ENCODE measurements at regions not wholly inside any gene's neighbourhood (a gene's known extent, or its start where the extent isn't known, plus 50 kb on each side); places are given as distances from the start of the nearest gene placed in this dataset.

- TF ChIP-seq, protein P1, sequence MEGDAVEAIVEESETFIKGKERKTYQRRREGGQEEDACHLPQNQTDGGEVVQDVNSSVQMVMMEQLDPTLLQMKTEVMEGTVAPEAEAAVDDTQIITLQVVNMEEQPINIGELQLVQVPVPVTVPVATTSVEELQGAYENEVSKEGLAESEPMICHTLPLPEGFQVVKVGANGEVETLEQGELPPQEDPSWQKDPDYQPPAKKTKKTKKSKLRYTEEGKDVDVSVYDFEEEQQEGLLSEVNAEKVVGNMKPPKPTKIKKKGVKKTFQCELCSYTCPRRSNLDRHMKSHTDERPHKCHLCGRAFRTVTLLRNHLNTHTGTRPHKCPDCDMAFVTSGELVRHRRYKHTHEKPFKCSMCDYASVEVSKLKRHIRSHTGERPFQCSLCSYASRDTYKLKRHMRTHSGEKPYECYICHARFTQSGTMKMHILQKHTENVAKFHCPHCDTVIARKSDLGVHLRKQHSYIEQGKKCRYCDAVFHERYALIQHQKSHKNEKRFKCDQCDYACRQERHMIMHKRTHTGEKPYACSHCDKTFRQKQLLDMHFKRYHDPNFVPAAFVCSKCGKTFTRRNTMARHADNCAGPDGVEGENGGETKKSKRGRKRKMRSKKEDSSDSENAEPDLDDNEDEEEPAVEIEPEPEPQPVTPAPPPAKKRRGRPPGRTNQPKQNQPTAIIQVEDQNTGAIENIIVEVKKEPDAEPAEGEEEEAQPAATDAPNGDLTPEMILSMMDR (IDR thresholded peaks at IDR 0.05; ENCODE audit: extremely low read depth in 1 of 2, insufficient read depth in 1 of 2, low read depth in 1 of 2, low read length in 2 of 2) = no peak
- TF ChIP-seq JUN (IDR thresholded peaks at IDR 0.05; ENCODE audit: borderline replicate concordance, insufficient read depth, insufficient read length, low read depth) = no peak
Observed at GRCh38 chr5:29498860-29499259, 1694.6 kb upstream of the CDH6 start.

Data from endothelial cell of umbilical vein (primary cell).